GM06990 (cell line): ENCODE measurements at regions not wholly inside any gene's neighbourhood (a gene's known extent, or its start where the extent isn't known, plus 50 kb on each side); places are given as distances from the start of the nearest gene placed in this dataset.

Experiments
- DNase-seq: peaks from one replicate; pipeline ENCODE4 v3.0.0-alpha.2; 2011; ENCODE audit not compliant: insufficient read length; ENCODE audit errors: extremely low read depth
- H3K27me3 ChIP-seq: replicated peaks from 2 replicates; pipeline ENCODE4 v1.6.0; 2011; ENCODE audit warnings: low read length; ENCODE audit not compliant: control insufficient read depth, insufficient read depth
- H3K36me3 ChIP-seq: 2 replicates; pipeline ENCODE4 v1.5.1; 2011; ENCODE audit warnings: low read length; ENCODE audit not compliant: control insufficient read depth, insufficient read depth
- H3K4me3 ChIP-seq: replicated peaks from 2 replicates; pipeline ENCODE4 v1.5.1; 2011; ENCODE audit warnings: low read depth, mild to moderate bottlenecking, control low read depth, low read length
- CTCF ChIP-seq: IDR thresholded peaks from 2 replicates; pipeline ENCODE4 v1.5.1; 2011; ENCODE audit warnings: low read length, control low read depth, mild to moderate bottlenecking, inconsistent platforms; ENCODE audit not compliant: insufficient read depth, poor library complexity, severe bottlenecking

GRCh38 chr16:52631711-52632110 lies 84.8 kb upstream of the TOX3 start:
- Histone ChIP-seq H3K27me3 (no peaks in the 10 kb centered on the region), H3K4me3 (no peak overlapping the region), H3K36me3 (no peaks in the 10 kb centered on the region)
- TF ChIP-seq CTCF = no peak
- DNase-seq = no peak

GRCh38 chr16:52630711-52631110 lies 83.8 kb upstream of the TOX3 start:
- no peak for DNase-seq
- no peak overlapping the region for H3K4me3 ChIP-seq
- H3K36me3 ChIP-seq = no peaks in the 10 kb centered on the region
- H3K27me3 ChIP-seq = no peaks in the 10 kb centered on the region
- no peak for TF ChIP-seq CTCF

GRCh38 chr16:52629296-52629695 lies 82.4 kb upstream of the TOX3 start:
- Histone ChIP-seq H3K27me3 (no peaks in the 10 kb centered on the region), H3K4me3 (no peak overlapping the region), H3K36me3 (no peaks in the 10 kb centered on the region)
- no peak for TF ChIP-seq CTCF
- DNase-seq = no peak

GRCh38 chr16:52624891-52625290 lies 77.9 kb upstream of the TOX3 start:
- Histone ChIP-seq H3K4me3 (no peak overlapping the region), H3K27me3 (no peaks in the 10 kb centered on the region), H3K36me3 (no peaks in the 10 kb centered on the region)
- no peak for TF ChIP-seq CTCF
- no peak for DNase-seq

- no peak for DNase-seq
- no peaks in the 10 kb centered on the region for H3K27me3 ChIP-seq
- H3K36me3 ChIP-seq = no peaks in the 10 kb centered on the region
- no peak overlapping the region for H3K4me3 ChIP-seq
- no peak for TF ChIP-seq CTCF
These were observed 74.7 kb upstream of the TOX3 start for GRCh38 chr16:52621651-52622050.

GRCh38 chr16:52618753-52619497 lies 72.0 kb upstream of the TOX3 start:
- Histone ChIP-seq H3K36me3 (no peaks in the 10 kb centered on the region), H3K4me3 (no peak overlapping the region), H3K27me3 (no peaks in the 10 kb centered on the region)
- no peak for TF ChIP-seq CTCF
- DNase-seq = no peak
